Left cardiac atrium (tissue), 4 donors: ENCODE measurements at regions not wholly inside any gene's neighbourhood (a gene's known extent, or its start where the extent isn't known, plus 50 kb on each side); places are given as distances from the start of the nearest gene placed in this dataset.

Experiments
- ATAC-seq, 2 donors: fragments of 200-7000 bp; cut with Tn5 transposase; one replicate each; pipeline ENCODE4 v1.9.1; 2020; ENCODE audit warnings: mild to moderate bottlenecking in 2 of 2, moderate library complexity in 2 of 2
- DNase-seq: peaks from one replicate; pipeline ENCODE4 v3.0.0-alpha.2; 2020
- intact Hi-C, 2 donors: fragments of 100-400 bp; cut with DNase I; formaldehyde crosslinking; loops; one replicate each; pipeline versions ENCODE4 v1.14.1 to v1.15.1; 2022 to 2023
- donor health status: DM: no; HTN: yes; CAD: no.
- donor health status: DM: no; HTN: yes; CAD: no; lungs with severe emphysema.
- donor health status: DM: yes; HTN: yes; CAD: no.
- donor health status: Dilated cardiomyopathy.

- intact Hi-C loops, result no loop called here
- DNase-seq (no peak), ATAC-seq (no peak)
Measured at GRCh38 chr6:84816741-84817140, 52.3 kb upstream of the TBX18 start.

DNA sequence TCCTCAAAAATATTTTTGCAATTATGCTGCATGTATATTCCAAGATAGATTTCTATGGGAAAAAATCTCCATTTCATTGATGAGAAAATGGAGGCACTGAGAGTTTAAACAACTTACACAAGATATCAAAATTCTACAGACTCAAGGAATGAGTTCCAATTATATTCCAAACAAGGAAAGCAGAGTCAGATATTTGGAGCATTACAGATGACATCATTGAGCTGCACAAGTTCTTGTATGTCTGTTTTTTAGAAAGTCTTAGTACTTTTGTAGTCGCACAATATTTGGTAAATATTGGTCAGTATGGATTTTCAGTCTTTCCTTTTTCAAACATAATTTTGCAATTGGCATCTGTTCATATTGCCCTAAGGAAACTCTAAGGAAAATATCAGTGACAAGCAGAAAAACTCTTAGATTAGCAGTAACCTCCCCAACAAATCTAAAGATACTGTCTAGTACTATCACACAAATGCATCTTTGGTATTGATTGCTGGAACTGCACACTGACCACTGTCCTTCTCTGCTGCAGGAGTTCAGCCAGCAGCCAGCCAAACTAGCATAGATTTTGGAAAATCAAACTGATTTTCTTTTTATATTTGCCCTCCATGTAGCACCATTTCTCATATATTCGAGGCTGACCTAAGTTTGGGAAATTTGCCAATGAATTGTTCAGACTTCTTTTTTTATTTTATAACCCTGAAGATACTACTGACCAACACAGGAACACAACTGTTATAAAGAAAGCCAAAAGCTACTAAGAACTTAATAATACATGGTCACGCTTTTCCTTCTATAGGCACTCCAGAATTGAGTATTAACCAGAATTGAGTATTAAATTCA is 51.7 kb upstream of the TBX18 start:
- intact Hi-C loops, result no loop called here
- ATAC-seq (no peak), DNase-seq (no peak)
